HG03432 (cell line): ENCODE measurements at regions not wholly inside any gene's neighbourhood (a gene's known extent, or its start where the extent isn't known, plus 50 kb on each side); places are given as distances from the start of the nearest gene placed in this dataset.

Experiments
- ATAC-seq: cut with Tn5 transposase; IDR thresholded peaks from one replicate; pipeline ENCODE4 v1.9.1; 2021; ENCODE audit warnings: mild to moderate bottlenecking, moderate library complexity; ENCODE audit not compliant: unreplicated experiment

DNA sequence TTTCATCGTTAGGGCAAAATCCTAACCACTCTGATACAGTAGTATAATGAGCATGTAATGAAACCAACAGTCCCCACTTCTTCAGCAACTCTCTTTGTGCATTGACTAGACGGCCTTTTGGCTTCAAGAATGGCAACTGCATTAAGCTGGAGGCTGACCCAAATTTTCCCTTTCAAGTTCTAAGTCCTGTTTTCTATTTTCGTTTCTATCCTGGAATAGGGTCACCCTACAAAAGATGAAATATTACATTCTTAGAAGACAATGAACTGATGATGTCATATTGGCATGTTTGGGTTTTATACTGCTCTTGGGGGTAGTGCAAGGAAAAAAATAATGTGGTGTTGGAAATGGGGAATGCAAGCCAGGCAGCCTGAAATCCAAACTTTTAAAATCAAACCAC, 254.4 kb downstream of the ETAA1 start:
- ATAC-seq = no peak

DNA sequence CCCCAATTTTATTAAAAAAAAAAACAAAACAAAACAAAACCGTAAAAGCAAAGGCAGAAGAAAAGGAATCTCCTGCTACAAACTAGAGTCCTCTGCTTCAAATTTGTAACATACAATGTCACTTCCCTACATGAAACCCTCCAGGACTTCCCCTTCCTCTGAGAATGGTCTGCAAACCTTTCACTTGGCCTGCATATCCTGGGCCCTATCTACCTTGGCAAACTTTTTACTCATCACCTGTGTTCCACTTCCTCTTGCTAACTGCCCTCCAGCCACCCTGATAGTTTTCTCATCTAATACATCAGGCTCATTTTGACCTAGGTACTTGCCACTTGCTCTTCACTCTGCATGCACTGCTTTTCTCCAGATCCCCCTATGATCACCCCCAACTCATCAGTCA, 255.5 kb downstream of the ETAA1 start:
- peak; percentile 66 for ATAC-seq

DNA sequence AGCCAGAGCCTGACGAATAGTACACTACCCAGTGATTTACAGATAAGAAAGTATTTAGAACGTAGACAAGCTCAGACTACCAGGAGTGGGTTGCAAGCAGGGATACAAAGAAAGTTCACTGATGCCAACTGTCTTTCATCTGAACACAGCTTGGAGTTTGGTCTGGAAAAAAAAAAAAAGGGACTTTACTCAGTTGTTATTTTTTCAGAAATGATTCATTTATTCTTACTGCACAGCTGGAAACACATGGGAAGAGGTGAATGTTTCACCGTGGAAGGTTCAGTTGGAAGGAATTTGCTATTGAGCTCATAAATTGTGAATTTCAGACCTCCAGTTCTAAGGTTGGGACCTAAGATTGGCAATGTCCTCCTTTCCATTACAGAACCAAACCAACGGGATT, 259.7 kb downstream of the ETAA1 start:
- ATAC-seq = no peak

DNA sequence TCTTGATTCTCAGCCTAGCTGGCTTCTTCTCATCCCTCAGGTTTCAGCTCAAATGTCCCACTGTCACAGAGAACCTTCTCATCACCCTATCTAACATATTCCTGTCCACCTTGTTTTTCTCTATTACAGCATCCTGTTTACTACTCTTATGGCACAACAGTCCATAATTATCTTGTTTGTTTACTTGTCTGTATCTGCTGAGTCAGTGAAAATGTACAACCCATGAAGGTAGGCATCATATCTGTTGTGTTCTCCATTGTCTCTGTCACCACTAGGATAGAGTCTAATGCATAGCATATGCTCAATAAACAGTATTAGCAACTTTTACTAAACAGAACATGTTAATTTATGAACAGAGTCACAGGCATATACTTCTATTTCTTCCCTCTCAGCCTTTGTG, 261.7 kb downstream of the ETAA1 start:
- no peak for ATAC-seq

DNA sequence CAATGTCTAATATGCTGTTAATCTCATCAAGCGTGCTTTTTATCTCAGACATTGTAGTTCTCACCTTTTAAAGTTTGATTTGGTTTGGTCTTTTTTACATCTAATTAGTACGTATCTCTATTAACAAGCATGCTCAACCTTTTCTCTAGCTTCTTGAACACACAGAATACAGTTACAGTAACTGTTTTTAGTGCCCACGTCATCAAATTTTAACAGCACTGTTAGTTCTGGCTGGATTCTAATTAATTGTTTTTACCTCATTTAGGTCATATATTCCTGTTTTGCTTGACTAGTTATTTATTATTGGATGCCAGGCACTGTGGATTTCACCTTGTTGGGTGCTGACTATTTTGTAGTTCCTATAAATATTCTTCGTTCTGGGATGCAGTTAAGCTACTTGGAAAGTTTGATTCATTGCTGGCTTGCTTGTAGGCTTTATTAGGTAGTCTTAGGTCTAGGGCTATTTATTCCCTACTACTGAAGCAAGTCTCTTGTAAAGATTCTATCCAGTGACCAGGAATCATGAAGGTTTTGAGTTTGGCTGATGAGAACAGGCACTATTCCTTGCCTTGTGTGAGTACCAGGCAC, 263.0 kb downstream of the ETAA1 start:
- ATAC-seq = no peak

DNA sequence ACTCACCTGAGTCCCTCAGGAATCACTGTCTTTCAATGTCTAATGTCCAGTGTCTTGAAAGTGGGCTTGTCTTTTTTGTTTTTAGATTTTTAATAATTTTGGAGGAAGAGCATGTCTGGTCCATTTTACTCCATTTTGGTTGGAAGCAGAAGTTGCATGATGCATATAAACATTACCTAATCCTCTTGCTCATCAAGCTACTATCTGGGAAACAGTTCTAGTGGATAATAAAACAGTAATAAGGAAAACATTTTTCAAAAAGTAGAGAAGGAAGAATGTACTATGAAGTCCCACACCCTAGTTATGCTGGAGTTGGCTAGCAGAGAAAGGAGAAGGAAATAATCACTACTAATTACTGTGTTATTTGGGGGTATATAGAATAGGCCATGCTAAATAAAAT, 263.7 kb downstream of the ETAA1 start:
- no peak for ATAC-seq

DNA sequence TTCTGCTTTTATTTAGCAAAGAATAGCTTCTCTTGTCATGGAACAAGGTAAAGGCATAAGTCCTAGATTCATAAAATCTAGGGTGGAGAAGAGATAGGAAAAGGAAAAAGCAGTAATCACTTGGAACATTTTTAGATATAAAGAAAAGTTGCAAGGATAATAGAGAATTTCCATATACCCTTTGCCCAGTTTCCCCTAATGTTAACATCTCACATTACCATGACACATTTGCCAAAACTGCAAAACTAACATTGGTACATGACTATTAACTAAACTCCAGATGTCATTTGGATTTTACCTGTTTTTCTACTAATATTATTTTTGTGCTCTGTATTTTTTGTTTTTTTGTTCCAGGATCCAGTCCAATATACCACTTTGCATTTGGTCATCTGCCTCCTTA, 265.1 kb downstream of the ETAA1 start:
- no peak for ATAC-seq

DNA sequence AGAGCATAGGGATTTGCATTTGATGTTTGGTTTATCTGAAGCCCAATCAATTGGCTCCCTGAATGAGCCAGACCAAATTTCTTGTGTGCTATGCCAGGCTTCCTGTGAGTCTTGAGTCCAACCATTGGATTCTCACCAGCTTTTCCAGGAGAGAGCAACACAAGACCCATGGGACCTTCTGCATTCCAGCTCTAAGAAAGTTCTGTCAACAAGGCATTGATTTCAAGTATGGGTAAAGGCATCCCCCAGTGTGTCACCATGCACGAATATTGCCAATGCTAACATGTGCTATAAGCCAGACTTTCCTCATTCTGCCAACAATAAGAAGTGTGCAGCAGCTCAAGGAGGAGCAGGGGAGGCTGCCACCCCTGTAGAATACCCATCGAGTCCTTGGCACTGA, 266.6 kb downstream of the ETAA1 start:
- ATAC-seq = no peak

DNA sequence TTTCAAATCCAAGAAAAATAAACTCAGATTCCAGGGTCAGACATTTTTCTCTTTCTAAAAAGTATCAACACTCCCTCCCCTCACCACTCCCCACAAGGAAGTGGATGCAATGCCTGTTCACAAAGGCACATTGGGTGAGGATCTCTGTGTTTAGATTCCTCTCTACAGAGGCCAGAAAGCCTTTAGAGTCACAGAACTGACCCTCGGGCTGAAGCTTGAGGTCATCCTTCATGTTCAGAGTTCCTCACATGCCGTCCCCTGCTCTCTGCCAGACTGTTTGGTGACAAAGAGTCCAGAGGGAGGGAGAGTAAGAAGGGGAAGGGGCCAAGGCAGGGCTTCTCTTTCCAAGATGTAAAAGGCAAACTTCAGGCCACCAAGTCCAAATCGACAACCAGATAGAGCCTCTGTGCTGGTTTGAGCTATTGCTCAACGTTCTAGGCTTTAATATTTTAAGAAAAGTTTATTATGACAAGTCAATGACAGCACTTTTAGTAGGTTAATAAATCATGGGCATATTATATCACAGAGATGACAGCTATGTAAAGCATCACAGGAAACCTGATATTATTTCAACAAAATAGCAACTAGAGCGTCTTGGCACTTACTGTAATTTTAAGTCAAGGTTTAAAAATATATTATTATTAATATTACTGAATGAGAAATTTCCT, 269.4 kb downstream of the ETAA1 start:
- ATAC-seq = no peak

DNA sequence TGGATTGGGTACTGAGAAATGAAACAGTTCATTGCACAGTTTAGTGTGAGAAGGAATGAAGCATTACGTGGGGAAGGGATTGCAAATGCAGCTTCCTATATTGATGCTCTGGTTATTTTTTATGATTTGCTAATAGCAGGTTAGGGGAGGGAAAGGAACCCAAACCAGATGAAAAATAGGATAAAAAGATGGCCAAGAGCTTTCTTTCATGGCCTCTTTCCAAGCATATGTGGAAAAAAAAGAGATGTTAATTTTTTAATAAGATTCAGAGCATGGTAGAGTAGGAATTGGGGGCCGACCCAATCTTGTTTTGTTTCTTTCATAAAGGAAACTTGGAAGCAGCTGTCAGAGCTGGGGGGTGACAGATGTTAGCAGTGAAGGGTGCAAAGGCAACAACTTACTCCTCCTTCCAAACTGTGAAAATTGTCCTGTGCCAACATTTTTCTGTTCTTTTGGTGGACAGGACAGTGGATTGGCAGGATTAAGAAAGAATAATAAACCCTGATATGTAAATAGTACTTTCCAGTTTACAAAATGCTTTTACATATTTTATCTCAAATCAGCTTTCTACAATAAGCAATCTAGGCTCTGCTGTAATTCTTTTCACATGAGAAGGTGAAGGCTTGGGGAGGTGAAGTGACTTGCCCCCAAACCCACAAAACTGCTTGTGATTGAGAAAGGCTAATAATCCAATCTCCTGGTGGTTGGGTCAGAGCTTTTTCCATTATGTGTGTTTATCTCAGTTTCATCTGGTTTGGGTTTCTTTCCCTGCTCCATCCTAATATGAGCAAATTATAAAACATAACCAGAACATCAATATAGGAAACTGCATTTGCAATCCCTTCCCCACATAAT, 270.1 kb downstream of the ETAA1 start:
- no peak for ATAC-seq

DNA sequence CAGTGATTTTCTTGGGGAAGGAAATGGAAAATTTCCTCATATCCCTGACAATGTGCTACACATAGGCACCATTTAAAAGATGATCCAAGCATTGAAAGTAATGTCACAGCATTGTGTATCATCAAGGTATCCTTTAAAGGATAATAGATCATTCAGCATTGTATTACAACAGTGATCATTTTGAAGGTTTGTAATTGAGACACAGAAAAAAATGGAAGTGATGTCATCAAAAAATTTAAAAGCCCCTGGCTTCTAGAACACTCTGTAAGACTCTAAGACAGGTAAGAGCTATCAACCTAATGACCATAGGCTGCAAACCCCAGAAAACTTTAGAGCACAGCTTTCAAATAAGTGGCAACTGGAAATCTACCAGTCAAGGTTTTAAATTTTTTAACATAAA, 271.4 kb downstream of the ETAA1 start:
- no peak for ATAC-seq

DNA sequence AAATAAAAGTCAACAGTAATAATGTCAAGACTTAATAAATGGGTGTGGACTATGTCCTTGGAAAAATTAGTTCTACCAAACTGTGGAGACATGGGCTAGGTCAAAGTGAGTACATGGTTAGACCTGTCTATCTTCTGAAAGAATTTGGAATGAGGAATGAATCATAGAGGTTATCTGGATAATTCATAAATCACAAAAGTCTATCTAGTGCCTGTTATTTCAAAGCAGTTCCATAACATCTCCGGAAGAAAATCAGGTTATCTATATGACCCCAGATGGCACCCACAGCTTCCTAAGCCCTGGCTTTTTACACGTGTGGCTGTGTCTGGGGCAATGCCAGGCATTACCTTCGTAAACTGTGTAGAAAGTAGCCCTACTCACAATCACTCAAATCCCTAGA, 272.0 kb downstream of the ETAA1 start:
- no peak for ATAC-seq

DNA sequence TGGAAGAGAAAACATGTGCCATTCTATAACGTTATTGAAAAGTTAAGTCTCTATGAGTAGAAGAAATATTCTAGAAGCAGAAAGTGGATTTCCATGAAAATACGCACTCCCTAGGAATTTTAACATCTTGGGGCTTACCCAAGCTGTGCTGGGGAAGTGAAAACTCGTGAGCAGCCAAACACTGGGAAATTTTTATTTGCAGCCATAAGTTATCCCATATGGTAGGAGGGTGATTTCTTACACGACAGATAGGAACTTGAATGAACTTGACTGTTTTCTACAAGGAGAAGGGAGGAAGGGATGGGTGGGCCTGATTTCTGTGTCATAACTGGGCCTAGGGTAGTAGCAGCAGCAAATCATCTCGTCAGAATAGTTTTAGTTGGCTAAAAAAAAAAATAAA, 272.6 kb downstream of the ETAA1 start:
- ATAC-seq = no peak

DNA sequence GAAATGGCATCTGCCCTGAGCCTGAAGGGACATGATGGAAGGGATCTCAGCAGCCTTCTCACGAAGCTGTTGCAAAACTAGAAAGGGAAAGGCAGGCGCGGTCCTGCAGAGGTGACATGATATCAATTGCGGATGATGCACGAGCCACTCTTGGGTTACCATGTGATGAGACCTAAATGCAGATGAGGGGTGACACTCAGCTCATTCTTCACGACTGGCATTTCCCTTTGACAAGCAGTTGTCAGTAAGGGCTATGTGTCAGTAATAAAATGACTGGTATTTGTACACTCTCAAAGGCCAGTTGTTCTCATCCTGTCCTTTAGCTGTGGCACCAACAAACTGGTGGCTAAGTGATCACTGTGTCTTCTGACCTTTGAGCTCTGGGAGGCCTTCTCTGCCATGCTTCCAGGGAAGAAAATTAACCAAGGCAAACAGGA, 273.6 kb downstream of the ETAA1 start:
- ATAC-seq = no peak

DNA sequence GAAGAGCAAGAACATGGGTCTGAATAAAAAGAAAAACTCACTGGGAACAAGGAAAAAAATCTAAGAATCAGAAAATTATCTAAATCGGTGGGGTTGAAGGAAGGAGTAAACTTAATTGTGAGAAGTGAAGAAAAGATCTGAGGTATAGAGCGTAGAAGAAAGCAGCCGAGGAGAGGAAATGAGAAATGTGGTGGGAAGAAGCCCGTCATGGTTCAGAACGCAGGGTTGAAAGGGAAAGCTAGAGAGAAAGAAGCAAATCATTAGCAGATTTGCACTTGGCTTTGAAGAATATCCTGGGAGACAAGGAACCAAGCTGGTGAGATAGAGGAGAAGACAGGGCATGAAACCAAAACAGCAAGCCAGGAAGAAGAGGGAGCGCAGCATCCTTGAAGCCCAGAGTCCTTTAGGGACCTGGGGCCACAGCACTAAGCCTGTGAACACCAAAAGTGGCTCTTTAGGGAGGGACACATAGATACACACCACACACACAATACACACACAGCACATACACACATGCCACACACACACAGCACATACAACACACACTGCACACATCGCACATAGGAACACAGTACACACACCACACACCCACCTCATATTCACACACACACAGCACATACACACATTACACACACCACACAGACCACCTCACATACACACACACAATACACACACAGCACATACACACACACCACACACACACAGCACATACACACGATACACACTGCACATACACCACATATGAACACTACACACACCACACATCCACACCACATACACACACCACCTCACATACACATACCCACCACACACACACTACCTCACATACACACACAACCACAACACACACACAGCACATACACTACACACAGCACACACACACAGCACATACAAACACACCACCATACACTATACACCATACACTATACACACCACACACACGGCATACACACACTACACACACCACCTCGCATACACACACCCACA, 274.6 kb downstream of the ETAA1 start:
- ATAC-seq = peak; percentile 75

DNA sequence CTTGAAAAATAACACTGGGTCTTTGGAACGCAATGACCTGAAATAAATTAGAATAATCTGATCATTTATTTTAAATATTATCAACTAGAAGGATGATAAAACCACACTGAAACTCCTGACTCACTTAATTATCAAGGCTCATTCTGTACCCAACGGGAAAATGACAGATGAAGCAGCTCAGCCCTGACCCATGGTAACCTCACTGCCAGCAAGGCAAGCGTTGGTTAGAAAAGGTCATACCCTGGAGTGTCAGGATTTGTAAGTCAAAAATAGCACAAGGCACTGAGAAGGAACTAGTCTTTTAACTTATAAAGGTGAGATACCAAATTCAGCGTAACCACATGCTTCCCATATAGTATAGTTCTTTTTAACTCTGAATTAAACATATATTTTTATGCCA, 277.5 kb downstream of the ETAA1 start:
- ATAC-seq = no peak

DNA sequence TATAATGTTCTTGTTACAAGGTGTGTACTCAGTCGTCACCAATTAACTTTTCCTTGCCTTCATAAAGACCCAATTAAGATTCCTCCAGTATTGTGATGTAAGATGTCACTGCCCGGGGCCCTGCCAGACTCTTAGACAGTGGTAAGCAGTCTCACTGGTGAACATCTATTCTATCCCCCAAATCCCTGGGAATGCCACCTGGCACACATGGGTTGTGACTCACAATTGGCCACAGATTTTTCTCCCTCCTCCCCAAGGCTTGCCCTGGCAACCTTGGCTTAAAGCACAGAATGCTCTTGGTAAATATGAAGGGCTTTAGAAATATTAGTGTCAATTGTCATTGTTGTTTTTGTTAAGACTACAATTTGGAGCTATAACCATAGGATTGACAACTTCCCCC, 287.9 kb downstream of the ETAA1 start:
- ATAC-seq = no peak

DNA sequence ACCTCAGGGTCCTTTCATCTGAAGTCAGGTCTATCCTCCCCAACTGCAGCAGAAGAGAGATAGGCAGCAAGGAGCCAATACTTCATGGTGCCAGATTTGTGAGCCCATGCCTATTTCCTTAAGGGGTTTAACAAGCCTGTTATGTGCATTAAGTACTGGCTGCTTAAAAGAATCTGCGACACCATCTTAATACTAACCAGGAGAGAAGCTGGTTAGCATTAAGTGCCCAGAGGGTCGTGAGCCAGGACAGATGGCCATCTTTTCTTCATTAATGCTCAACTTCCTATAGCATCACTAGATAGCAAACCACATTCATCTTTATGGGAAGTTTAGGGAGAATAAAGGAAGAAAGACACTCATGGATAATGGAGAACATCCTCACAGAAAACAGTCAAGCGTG, 289.1 kb downstream of the ETAA1 start:
- ATAC-seq = no peak

DNA sequence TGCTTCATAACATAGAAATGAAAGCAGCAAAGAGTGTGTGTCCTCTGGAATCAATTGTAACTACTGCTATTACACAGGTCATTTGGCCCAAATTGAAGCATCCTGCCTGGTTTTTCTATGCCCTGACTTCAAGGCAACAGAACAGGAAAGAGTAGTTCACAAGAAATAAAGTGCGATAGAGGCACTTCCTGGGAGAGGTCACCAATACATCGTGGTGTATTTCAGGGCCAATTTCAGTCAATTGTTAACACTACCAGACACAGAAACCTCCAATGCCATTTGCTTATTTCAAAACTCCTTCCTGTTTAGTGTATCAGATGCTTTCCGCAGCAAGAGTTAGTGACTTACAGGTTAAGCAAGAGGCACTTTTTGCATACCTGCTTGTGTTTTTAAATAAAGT, 292.1 kb downstream of the ETAA1 start:
- no peak for ATAC-seq

DNA sequence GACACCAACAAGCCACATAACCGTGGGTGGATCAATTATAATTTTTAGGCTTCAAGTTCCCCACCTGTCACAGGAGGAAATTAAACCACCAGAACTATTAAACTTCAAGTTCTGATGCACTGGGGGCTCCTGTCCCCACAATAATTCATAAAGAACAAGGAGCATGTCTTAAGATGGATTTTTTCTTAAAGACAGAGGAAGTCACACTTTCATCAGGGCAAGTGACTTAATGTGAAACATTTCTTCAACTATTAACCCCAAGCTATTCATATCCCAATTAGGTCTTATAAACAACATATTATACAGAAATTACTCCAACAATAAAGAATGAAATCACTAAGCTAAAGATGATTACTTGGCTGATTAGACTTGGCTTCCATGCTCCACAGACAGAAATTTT, 292.5 kb downstream of the ETAA1 start:
- ATAC-seq = no peak

DNA sequence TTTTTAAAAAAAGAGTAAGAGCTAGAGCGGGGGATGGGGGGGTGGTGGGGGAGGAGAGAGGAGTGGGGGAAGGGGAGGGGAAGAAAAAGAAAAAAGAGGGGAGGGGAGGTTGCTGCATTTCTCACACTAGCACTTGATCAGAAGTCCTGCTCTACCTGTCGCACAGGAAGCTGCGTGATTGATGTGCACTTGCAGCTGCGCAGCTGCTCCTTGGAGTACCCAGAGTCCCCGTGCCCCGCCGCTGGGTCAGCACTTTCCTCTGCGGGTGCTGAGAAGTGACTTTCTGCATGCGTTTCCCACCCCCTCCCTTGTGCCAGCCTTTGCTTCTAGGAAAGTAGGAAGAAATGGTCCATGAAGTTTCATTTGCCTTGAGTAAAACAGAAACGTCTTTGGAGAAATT, 297.3 kb downstream of the ETAA1 start:
- ATAC-seq = no peak
